ENCODE measurements at regions not wholly inside any gene's neighbourhood (a gene's known extent, or its start where the extent isn't known, plus 50 kb on each side); places are given as distances from the start of the nearest gene placed in this dataset.
"Not testable (repeated sequence)": the region's sequence is repeated elsewhere in the genome, so short reads cannot be mapped to it uniquely, and the experiment has no call there.

DNA sequence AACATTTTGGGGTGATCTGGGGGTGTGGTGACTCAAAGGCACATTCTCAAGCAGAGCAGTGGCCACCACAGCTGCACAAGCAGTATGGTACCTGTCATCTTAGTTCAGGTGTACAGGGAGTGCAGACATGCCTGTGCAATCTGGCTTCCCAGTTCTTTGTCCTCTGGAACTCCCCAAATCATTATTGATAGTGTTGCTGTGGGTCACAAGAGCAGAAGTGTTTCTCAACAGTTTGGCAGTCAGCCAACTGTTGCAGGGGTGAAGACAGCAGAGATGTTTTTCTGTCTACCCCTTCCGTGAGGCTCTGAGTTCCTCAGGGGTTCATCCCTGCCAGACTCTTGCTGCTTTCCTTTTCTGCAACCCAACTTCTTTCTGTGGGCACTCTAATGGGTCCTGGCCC is 206.5 kb upstream of the ZSWIM2 start:
- no peak for FAIRE-seq

DNA sequence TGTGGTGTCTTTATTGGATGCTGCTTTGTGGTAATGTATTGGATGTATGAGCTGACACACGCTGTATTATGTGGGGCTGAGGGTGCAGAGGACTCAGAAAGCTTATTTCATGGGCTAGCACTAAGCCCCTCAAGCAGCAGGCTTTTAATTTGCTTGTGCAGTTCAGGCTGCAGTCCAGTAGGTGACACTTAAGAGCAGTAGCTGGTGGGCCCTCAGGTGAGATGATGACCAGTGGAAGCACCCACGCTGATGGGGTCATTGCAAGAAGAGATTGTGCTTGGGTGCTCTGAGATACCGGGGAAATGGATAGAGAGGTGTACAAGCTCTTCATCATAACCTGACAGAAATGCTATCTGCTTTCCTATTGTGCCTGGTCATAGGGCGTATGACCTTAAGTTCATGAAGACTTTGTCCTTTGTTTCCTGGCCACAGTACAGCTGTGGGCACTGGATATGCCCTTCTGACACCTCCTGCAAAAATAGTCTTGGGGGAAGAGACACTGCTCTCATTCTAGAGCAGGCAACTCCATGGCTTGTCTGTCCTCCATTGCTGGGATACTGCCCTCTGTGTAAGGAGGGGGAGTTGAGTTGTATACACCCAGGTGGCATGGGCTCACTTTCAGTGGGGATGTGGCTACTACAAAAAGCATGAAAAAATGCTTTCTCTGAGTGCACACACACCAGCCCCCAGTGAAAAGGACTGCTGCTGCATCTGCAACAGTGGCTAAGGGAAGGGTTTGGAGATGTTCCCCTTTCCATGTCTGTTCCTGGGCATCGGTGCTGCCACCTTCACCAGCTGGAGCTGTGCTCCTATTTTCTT is 205.7 kb upstream of the ZSWIM2 start:
- no peak for FAIRE-seq

DNA sequence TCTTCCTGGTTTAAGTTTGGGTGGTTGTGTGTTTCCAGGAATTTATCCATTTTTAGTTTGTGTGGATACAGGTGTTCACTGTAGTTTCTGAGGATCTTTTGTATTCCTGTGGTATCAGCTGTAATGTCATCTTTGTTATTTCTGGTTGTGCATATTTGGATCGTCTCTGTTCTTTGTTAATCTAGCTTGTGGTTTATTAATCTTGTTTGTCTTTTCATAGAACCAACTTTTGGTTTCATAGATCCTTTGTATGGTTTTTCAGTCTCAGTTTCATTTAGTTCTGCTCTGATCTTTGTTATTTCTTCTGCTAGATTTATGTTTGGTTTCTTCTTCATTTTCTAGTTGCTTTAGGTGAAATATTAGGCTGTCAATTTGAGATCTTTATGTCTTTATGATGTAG is 202.4 kb upstream of the ZSWIM2 start:
- FAIRE-seq, result no peak

DNA sequence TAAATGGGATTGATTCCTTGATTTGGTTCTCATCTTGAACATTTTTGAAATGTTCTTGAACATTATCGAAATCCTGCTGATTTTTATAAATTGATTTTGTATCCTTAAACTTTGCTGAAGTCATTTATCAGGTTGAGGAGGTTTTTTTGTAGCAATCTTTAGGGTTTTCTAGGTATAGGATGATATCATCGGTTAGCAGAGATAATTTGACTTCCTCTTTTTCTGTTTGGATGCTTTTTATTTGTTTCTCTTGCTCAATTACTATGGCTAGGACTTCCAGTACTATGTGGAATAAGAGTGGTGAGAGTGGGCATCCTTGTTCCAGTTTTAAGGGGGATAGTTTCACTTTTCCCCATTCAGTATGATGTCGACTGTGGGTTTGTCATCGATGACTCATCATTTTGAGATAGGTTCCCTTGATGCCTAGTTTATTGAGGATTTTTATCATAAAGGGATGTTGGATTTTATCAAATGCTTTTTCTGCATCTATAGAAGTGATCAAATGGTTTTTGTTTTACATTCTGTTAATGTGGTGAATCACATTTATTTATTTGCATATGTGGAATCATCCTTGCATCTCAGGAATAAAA is 201.5 kb upstream of the ZSWIM2 start:
- no peak for FAIRE-seq

DNA sequence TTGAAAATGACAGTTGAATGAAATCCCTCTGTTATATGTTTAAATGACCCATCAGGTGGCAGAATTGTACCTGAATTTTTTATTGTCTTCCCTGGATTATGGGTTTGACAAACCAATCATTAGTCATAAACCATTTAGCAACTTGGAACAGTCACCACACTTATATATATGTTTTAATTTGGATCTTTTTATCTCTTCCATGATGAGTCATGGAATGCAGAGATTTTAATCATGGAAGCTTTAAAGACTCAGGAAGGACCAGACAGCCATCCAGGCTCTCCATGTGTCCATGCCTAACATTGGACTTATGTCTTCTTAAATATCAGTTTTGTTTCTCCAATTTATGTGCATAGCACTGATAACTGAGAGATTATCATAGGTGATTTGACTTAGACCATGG is 188.3 kb upstream of the ZSWIM2 start:
- no peak for FAIRE-seq

DNA sequence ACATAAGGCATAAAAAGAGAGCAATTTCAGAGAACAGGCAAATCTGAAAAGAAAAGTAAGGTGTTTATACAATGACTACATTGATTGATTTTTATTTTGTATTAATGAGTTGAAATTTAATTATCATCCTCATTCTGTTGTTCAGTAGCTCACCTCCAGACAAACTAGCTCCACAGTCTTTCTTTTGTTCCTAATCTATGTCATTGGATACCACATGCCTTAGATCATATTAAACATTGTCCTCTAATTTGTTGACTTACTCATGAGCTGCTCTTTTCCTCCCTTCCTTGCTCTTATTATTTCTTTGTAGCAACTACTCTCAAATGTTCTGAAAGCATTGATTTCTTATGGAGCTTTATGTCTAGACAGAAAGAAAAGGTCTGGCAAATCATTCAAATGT is 185.5 kb upstream of the ZSWIM2 start:
- no peak for FAIRE-seq

DNA sequence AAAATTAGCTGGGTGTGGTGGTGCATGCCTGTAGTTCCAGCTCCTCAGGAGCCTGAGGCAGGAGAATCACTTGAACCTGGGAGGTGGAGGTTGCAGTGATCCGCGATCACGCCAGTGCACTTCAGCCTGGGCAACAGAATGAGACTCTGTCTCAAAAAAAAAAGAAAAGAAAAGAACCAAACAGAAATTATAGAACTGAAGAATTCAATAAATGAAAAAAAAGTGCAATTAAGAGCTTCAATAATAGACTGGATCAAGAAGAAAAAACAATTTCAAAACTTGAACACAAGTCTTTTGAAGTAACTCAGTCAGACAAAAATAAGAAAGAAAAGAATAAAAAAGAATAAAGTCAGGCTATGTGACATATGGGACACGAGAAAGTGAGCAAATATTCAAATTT is 175.8 kb upstream of the ZSWIM2 start:
- no peak for FAIRE-seq

DNA sequence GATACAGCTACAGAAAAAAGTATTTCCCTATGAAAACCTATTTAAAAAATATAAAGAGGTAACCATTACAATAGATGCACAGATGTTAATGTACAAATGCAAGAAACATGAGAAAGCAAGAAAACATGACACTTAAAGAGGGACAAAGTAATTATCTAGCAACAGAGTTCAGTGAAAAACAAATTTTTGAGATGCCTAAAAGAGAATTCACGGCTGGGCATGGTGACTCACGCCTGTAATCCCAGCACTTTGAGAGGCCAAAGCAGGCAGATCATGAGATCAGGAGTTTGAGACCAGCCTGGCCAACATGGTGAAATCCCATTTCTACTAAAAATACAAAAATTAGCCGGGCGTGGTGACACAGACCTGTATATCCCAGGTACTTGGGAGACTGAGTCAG is 175.0 kb upstream of the ZSWIM2 start:
- FAIRE-seq, result not testable (repeated sequence)

DNA sequence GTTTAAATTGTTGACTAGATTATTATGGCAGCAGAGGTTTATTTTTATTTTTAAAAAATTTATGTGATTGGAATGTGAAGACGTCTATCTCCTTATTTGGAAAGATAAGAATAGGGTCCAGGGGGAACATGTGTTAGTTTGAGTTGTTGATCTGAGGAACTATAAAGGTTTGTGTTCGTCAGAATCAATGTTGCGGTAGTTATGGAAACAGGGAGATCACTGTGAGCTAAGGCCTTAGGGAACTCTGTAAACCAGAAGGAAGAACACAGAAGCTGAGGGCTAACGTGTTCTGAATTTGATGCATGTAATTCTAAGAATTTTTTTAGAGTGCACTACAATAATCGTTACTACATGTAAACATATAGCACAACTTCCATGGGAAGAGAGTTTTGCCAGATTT is 168.5 kb upstream of the ZSWIM2 start:
- no peak for FAIRE-seq

DNA sequence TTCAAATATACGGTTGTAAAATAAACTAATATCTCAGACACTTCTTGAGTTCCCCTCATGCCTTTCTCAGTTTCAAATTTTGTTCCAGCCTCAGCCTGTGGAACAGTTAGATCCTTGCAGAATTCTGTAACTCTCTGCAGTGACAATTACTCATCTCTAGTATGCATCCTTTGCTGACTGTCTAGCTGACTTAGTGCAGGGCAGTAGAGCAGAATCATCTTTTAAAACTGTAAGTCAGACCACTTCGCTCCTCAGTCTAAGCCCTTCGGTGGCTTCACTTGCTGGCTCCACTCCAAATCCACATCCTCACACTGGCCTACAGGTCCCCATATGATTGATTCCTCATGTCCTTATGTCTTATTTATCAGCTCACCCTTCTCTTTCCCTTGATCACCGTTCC is 164.1 kb upstream of the ZSWIM2 start:
- no peak for FAIRE-seq

DNA sequence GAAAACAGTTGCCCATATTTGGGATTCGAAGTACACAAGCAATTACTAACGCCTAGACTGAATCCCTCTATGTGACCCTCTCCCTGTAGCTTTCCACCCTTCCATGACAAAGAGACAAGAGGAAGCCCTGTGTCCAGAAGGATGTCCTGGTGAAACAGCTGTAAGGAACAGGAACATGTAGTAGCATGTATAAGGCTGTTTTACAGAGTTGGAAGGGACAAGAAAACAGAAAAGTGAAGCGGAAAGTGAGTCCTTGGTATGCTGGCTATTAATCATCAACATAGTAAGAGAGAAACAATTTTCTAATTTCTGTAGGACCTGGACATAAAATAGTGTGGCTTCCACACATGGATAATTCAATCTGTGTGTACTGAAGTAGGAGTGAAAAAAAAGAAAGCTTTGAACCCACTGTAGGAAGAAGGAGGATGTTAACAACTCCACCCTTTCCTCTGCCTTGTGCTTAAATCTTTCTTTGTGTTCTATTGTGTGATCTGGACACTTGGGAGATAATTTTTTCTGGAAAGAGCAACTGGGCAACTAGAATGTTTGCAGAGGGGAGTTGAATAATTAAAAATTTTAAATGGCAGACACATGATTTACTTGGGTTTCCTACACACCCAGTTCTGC is 162.3 kb upstream of the ZSWIM2 start:
- no peak for FAIRE-seq

DNA sequence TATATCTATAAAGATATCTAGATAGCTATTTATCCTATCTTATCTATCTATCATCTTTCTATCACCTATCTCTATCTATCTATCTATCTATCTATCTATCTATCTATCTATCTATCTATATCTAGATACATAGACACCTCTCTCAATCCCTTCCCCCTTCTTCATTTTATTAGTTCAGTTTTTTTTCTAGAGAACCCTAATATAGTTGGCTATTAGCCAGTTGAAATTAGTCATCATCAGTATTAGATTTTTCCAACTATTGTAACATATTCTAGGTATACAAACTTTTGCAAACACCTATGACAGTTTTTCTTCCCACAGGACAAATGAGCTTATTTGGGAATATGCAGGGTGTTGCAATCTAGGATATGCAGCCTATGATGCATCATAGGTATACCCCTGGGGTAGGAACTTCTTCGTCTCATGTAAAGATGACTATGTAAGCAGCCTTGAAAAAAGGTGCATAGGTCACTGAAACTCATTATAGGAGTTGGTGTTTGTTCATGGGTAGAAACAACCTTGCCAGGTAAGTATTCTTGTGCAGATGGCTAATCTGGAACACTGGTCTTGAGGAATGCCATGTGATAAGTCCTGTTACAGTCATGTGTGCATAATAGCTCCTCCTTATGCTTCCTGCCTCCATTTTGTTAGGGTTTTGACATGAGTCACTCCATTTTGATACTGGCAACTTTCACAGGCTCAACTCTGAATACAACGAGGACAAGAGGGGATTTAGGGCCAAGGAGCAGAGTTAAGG is 160.7 kb upstream of the ZSWIM2 start:
- no peak for FAIRE-seq

DNA sequence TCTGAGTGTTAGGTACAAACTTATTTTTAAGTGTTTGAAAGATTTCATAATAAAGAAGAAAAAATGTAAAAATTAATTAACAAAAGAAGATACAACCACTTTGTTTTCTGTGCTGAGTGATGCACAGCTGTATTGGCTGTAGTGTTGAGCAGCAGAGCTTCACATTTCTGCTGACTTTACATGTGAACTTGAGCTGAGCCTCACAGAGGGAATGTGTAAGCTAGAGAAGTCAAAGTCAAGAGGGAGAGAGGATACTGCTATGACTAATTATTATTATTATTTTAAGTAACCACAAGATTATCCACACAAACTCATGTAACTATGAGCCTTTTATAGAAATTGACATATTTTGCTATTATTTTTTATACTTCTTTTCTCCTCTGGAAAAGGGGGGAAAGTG is 159.1 kb upstream of the ZSWIM2 start:
- FAIRE-seq, result no peak

DNA sequence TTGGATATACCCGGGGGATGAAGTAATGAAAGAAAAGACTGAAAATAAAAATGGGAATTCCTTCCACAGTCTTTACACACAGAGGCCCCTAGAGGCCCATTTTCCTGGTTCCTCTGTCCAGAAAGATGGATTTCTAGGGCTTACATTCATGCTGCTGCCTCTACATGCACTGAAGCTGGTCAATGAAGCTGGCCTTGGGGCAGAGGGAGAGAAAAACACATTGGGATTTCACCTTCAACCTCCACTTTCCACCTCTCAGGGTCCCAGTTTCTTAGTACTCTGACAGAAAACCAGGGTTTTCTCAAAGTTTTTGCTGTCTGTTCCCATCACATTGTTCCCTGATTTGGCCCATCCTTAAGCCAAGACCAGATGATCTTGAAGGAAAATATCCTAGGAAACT is 154.6 kb upstream of the ZSWIM2 start:
- no peak for FAIRE-seq

DNA sequence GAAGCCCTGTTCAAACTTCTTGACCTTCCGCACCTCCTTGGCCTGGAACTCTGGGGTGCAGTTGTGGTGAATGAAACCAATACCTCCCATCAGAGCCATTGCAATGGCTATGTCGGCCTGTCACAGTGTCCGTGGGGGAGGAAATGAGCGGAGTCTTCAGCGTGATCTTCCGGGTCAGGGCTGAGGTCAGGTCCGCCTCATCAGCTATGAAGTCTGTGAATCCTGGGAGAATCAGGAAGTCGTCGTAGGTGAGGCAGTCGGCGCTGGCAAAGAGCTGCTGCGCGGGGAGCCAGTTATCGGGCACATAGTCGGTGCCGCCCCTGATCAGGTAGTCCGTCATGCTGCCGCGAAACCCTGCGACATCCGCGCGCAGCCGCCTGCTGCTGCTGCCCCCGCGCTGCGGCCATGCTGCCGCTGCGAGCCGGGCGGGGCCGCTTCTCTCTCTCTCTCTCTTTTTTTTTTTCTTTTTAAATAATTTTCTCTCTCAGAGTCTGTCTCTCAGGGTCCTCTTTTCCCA is 154.1 kb upstream of the ZSWIM2 start:
- no peak for FAIRE-seq

DNA sequence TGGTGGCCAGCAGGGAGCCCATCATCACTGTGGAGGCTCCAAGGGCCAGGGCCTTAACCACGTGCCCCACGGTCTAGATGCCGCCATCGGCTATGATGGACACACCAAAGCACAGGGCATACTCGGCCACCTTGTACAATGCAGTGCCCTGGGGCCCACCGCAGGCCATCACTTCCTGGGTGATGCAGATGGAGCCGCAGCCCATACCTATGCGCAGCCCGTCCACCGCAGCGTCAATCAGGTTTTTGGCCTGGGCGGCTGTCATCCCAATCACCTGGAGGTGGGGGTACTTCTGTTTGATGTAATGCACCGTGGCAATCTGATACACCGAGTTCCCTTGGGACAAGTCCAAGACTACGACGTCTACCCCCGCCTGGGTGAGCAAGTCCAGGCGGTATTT is 153.3 kb upstream of the ZSWIM2 start:
- FAIRE-seq, result no peak

DNA sequence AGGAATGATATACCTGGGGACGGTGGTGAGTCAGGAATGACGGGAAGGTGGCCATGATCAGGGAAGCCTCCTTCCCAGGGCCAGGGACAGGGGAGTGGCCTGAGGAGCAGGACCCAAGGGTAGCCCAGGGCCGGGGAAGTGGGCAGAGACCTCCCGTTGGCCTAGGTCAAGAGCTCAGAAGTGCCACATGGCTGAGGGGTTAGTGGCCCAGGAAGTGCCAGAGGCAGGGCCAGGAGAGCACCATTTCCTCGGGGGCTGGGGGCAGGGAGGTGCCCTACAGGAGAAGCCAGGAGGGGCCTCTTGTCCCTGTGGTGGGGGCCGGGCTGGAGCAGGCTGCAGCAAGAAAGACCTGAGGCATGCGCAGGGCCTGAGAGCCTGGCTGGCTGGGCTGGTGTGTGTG is 152.3 kb upstream of the ZSWIM2 start:
- FAIRE-seq, result no peak

DNA sequence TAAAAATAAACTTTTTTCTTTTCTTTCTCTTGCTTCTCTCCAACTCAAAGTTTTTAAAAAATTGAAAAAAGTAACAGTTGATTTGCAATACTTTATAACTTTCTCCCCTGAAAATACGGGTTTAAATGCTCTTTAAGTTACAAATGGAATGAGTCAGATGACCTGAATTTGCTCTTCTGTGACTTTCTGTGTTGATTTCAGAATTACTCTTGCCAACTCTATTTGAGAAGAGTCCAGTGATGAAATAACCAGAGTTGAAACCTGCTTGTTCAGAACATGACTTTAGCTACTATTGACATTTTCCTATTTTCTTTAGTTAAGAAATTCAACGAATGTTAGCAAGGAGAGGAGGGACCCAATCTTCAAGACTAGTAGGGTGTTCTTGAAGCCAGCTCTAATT is 146.1 kb upstream of the ZSWIM2 start:
- no peak for FAIRE-seq

DNA sequence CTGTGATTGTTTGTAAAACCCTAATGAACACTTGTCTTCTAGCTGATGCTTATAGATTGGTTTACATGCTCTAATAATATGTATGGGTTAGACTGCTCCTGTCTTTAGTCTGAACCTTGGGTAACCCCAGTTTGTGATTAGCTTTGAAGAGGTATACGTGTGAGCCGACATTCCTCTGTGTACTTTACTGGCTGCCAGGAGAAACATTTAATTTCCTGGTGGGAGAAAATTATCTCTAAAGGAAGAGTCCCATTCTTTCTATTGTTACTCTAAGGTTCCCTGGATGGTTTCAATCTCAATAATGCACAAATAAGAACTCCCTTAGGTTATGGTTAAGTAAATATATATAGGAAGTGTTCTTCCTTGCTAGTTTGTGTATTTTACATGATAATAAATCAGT is 143.6 kb upstream of the ZSWIM2 start:
- no peak for FAIRE-seq

DNA sequence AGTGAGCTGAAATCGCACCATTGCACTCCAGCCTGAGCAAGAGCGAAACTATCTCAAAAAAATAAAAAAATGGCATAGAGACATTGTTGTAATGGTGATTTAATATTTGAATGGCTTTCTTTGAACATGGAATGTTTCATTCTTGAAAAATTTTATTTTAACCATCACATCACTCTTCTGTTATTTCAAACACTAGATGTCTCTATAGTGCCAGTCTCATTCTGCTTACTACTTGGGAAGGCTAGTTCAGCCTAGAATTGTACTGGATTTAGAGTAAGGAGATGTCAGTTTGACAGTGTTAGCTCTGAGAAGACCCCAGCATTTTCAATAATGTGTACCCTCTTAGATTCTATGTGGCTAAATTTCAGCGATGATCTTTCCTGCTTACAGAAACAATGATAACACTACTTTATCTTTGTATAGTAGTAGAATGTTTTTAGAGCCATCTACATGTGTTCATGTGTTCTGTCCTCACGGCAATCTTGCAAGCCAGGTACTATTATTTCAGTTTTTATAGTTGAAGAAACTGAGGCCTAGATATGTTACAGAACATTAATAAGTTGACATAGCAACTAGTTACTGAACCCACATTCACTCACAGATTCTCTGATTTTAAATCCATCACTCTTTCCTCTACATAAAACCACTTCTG is 142.9 kb upstream of the ZSWIM2 start:
- no peak for FAIRE-seq

DNA sequence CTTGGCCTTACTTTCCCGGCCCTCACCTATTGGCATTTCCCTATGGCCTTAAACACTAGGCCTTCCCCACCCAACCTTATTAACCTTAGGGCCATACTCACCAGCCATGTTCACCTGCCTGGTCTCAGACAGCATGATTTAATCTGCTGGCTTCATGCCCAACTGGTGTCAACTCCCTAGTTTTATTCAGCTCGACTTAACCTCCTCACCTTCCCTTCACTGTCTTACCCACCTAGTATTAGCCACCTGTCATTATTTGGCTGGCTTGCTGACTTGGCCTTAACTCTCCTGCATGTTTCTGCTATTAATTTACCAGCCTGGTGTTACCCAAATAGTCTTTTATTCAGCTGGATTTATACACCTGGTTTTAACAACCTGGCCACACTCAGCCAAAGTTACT is 136.0 kb upstream of the ZSWIM2 start:
- no peak for FAIRE-seq

DNA sequence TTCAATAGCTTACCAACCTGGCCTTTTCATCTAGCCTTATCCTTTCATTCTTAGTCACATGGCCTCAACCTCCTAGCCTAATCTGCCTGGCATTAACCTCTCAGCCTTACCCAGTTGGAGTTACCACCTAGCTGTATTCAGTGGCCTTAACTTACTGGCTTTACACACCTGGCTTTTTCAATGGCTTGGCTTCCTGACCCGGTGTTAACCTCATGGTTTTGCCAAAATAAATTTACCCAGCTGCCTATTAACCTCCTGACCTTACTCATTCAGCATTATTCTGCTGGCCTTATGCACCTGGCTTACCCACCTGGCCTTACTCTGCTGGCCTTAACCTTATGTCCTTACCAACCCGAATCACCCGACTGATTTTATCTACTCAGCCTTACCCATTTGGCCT is 135.5 kb upstream of the ZSWIM2 start:
- no peak for FAIRE-seq
